A549 (cell line): ENCODE measurements at regions not wholly inside any gene's neighbourhood (a gene's known extent, or its start where the extent isn't known, plus 50 kb on each side); places are given as distances from the start of the nearest gene placed in this dataset.

ENCODE experiments used
- ATAC-seq, 2 experiments: fragments of 200-7000 bp in 1 of 2; fragments of >200 bp in 1 of 2; cut with Nextera tagmentation in 1 of 2; cut with Tn5 transposase in 1 of 2; 3 replicates each; pipeline versions ENCODE4 v1.8.0 to v1.9.1; 2018 to 2020; ENCODE audit warnings: mild to moderate bottlenecking in 1 of 2, moderate library complexity in 1 of 2
- CTCF ChIA-PET: fragments of 300-600 bp; sonication (Branson Sonifier 250); formaldehyde crosslinking; extraction: SDS; loops from one replicate; lab custom pipeline; 2021; ENCODE audit warnings: antibody characterized with exemption, inconsistent platforms; lab: Yijun Ruan, JAX
- POLR2A ChIA-PET: fragments of 350-600 bp; formaldehyde crosslinking; extraction: SDS; loops from one replicate; lab custom pipeline; 2021; ENCODE audit warnings: antibody characterized with exemption, inconsistent platforms; lab: Yijun Ruan, JAX
- DNase-seq, 2 experiments: peaks; one replicate each; pipeline versions ENCODE4 v3.0.0 to v3.0.0-alpha.2; 2011 to 2016; ENCODE audit warnings: low read depth in 1 of 2, low spot score in 1 of 2
- FAIRE-seq: peaks from 2 replicates; lab custom pipeline; 2011; peaks lifted over from hg19 to GRCh38; lab: Jason Lieb, UNC
- H3K27ac ChIP-seq, 2 experiments: fragments of >200 bp; sonication (Bioruptor Twin); formaldehyde crosslinking; 3 replicates each; pipeline ENCODE4 v1.5.1; 2016 to 2017
- H3K4me1 ChIP-seq: fragments of >200 bp; sonication (Bioruptor Twin); formaldehyde crosslinking; 3 replicates; pipeline ENCODE4 v1.6.1; 2016
- H3K4me2 ChIP-seq: fragments of >200 bp; sonication (Bioruptor Twin); formaldehyde crosslinking; 3 replicates; pipeline ENCODE4 v1.6.1; 2016
- H3K4me3 ChIP-seq: fragments of >200 bp; sonication (Bioruptor Twin); formaldehyde crosslinking; 3 replicates; pipeline ENCODE4 v1.5.1; 2016
- H3K9me3 ChIP-seq: fragments of >200 bp; sonication (Bioruptor Twin); formaldehyde crosslinking; 3 replicates; pipeline ENCODE4 v1.6.1; 2016
- CBX2 ChIP-seq: fragments of 200-600 bp; sonication (generic); IDR thresholded peaks from 2 replicates; pipeline ENCODE4 v1.6.1; 2016; ENCODE audit warnings: low read depth, mild to moderate bottlenecking, borderline replicate concordance
- CBX8 ChIP-seq: fragments of 200-600 bp; sonication (generic); IDR thresholded peaks from 2 replicates; pipeline ENCODE4 v1.6.1; 2016
- CEBPB ChIP-seq, 2 experiments: fragments of >200 bp in 1 of 2; sonication (Bioruptor Twin) in 1 of 2; formaldehyde crosslinking in 1 of 2; IDR thresholded peaks; 2 replicates each; pipeline ENCODE4 v1.6.1; 2012 to 2016
- EP300 ChIP-seq, 2 experiments: fragments of >200 bp; sonication (Bioruptor Twin); formaldehyde crosslinking; IDR thresholded peaks; 2 replicates in 1 of 2; 3 replicates in 1 of 2; pipeline ENCODE4 v1.6.1; 2016 to 2017
- ESRRA ChIP-seq: fragments of 150-350 bp; IDR thresholded peaks from 2 replicates; pipeline ENCODE4 v1.6.1; 2014; ENCODE audit warnings: mild to moderate bottlenecking, low read length, borderline replicate concordance
- FOSB ChIP-seq: fragments of 250-450 bp; sonication (Bioruptor Pico); IDR thresholded peaks from 2 replicates; pipeline ENCODE4 v1.5.0; 2020; ENCODE audit warnings: mild to moderate bottlenecking, moderate library complexity
- FOSL2 ChIP-seq, 2 experiments: fragments of 450-650 bp in 1 of 2; fragments of >200 bp in 1 of 2; sonication (Bioruptor Twin) in 1 of 2; formaldehyde crosslinking; IDR thresholded peaks; 2 replicates each; pipeline versions ENCODE4 v1.5.0 to v1.6.1; 2016 to 2020; ENCODE audit warnings: mild to moderate bottlenecking in 1 of 2, moderate library complexity in 1 of 2
- HOXB5 ChIP-seq: fragments of 250-450 bp; sonication (Bioruptor Pico); IDR thresholded peaks from 2 replicates; pipeline ENCODE4 v1.5.0; 2020; ENCODE audit warnings: mild to moderate bottlenecking, moderate library complexity
- JUN ChIP-seq, 2 experiments: fragments of >200 bp; sonication (Bioruptor Twin); formaldehyde crosslinking; IDR thresholded peaks; 2 replicates in 1 of 2; 3 replicates in 1 of 2; pipeline ENCODE4 v1.6.1; 2016 to 2017
- JUNB ChIP-seq: fragments of >200 bp; sonication (Bioruptor Twin); formaldehyde crosslinking; IDR thresholded peaks from 2 replicates; pipeline ENCODE4 v1.6.1; 2016
- NPAS2 ChIP-seq: fragments of 250-450 bp; sonication (Bioruptor Pico); IDR thresholded peaks from 2 replicates; pipeline ENCODE4 v1.8.0; 2022; ENCODE audit warnings: mild to moderate bottlenecking, moderate library complexity, borderline replicate concordance
- NR3C1 ChIP-seq: fragments of >200 bp; sonication (Bioruptor Twin); formaldehyde crosslinking; IDR thresholded peaks from 3 replicates; pipeline ENCODE4 v1.6.1; 2017
- POLR2AphosphoS2 ChIP-seq: conservative IDR thresholded peaks from 2 replicates; pipeline ENCODE4 v1.6.1; 2012; ENCODE audit warnings: low read length, improper control_type of control experiment, inconsistent platforms
- RAD21 ChIP-seq, 2 experiments: fragments of >200 bp in 1 of 2; sonication (Bioruptor Twin) in 1 of 2; formaldehyde crosslinking in 1 of 2; IDR thresholded peaks in 1 of 2; conservative IDR thresholded peaks in 1 of 2; 2 replicates in 1 of 2; 3 replicates in 1 of 2; pipeline ENCODE4 v1.6.1; 2012 to 2018; ENCODE audit warnings: inconsistent platforms in 1 of 2
- RFX5 ChIP-seq: fragments of 450-650 bp; IDR thresholded peaks from 2 replicates; pipeline ENCODE4 v1.7.1; 2014; ENCODE audit warnings: antibody characterized with exemption, mild to moderate bottlenecking, moderate library complexity
- TP53 ChIP-seq: fragments of 250-450 bp; sonication (Bioruptor Pico); IDR thresholded peaks from 2 replicates; pipeline ENCODE4 v1.5.0; 2021; ENCODE audit warnings: mild to moderate bottlenecking, moderate library complexity
- ZC3H11A ChIP-seq: fragments of 450-650 bp; IDR thresholded peaks from 2 replicates; pipeline ENCODE4 v1.6.1; 2014; ENCODE audit warnings: antibody characterized with exemption, mild to moderate bottlenecking
- ZFP36 ChIP-seq: fragments of 450-650 bp; IDR thresholded peaks from 2 replicates; pipeline ENCODE4 v1.6.1; 2014; ENCODE audit warnings: borderline replicate concordance; ENCODE audit not compliant: partially characterized antibody
- ZNF302 ChIP-seq: fragments of 250-450 bp; sonication (Bioruptor Pico); IDR thresholded peaks from 2 replicates; pipeline ENCODE4 v1.9.0; 2021; ENCODE audit warnings: inconsistent platforms, mild to moderate bottlenecking, moderate library complexity
- WGBS: methylation state at CpG from one replicate; pipeline ENCODE4 v1.1.6; 2017; ENCODE audit errors: missing lambda C conversion rate; 5-methylcytosine and 5-hydroxymethylcytosine counted together
- TF ChIP-seq, protein P1 (sequence below): fragments of >200 bp; sonication (Bioruptor Twin); formaldehyde crosslinking; IDR thresholded peaks from 2 replicates; pipeline ENCODE4 v1.6.1; 2016
- TF ChIP-seq, protein P2 (sequence below): fragments of >200 bp; sonication (Bioruptor Twin); formaldehyde crosslinking; IDR thresholded peaks from 3 replicates; pipeline ENCODE4 v1.6.1; 2016
- TF ChIP-seq, protein P3 (sequence below): IDR thresholded peaks from 2 replicates; pipeline ENCODE4 v1.6.1; 2012; ENCODE audit warnings: low read depth, borderline replicate concordance
- TF ChIP-seq, protein P4 (sequence below): fragments of 250-450 bp; sonication (Bioruptor Pico); IDR thresholded peaks from 2 replicates; pipeline ENCODE4 v1.5.0; 2021; ENCODE audit warnings: mild to moderate bottlenecking, moderate library complexity, borderline replicate concordance

DNA sequence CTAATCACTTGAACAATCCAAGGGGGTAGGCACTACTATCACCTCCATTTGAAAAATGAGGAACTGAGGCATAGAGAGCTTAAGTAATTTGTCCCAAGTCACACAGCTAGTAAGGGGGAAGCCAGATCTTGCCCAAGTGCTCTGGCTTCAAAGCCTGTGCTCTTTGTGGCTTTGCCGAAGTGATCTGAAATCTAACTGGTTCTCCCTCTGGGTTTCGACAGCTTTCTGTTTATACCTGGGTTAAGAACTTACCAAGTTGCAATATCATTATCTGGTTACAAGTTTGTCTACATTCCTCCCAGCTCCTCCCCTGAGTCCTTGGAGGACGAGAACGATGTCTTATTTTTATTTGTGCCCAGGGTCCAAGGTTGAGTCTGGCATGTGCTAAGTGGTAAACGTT is 125.3 kb upstream of the RAI2 start (continued):
- TF ChIP-seq, protein P1, sequence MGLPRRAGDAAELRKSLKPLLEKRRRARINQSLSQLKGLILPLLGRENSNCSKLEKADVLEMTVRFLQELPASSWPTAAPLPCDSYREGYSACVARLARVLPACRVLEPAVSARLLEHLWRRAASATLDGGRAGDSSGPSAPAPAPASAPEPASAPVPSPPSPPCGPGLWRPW, result no peak
- TF ChIP-seq, protein P2, sequence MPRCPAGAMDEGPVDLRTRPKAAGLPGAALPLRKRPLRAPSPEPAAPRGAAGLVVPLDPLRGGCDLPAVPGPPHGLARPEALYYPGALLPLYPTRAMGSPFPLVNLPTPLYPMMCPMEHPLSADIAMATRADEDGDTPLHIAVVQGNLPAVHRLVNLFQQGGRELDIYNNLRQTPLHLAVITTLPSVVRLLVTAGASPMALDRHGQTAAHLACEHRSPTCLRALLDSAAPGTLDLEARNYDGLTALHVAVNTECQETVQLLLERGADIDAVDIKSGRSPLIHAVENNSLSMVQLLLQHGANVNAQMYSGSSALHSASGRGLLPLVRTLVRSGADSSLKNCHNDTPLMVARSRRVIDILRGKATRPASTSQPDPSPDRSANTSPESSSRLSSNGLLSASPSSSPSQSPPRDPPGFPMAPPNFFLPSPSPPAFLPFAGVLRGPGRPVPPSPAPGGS, result no peak
- TF ChIP-seq, all 56 proteins: peak for 0

DNA sequence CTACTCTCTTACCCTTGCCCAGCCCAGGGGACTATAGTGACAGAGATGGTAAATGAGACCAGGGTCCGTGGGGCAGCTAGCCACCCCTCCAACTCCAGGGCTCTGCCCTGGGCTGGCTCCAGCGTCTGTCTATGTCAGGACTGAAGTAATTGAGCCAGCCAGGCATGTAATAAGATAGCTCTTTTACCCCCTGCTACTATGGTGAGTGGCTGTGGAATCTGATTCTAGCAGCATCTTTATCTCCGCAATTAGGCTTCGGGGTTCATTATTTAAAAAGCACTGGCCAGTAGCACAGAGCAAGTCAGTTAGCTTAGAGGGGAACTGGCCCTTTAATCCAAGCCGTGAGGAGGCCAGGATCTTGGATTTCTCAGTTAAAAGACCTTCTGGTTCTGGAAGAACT is 123.3 kb upstream of the RAI2 start:
- ChIA-PET POLR2A (no interaction called here), CTCF (no interaction called here)
- no peak overlapping the region for H3K27ac ChIP-seq
- no peaks in the 10 kb centered on the region for H3K9me3 ChIP-seq
- H3K4me2 ChIP-seq, result no peak overlapping the region
- TF ChIP-seq NPAS2 (CRISPR knock-in tag), result no peak
- TF ChIP-seq, protein P3, sequence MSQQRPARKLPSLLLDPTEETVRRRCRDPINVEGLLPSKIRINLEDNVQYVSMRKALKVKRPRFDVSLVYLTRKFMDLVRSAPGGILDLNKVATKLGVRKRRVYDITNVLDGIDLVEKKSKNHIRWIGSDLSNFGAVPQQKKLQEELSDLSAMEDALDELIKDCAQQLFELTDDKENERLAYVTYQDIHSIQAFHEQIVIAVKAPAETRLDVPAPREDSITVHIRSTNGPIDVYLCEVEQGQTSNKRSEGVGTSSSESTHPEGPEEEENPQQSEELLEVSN, result no peak
- no peak for TF ChIP-seq POLR2AphosphoS2
- no peak for TF ChIP-seq ZNF302 (CRISPR knock-in tag)
- TF ChIP-seq CBX8, result no peak
- TF ChIP-seq ZC3H11A, result no peak
- no peak for TF ChIP-seq CBX2
- TF ChIP-seq, protein P2, result no peak
- no peak for TF ChIP-seq CEBPB (IDR thresholded peaks at IDR 0.05)
- no peak for TF ChIP-seq JUN (IDR thresholded peaks at IDR 0.05)
- no peak for TF ChIP-seq JUNB
- no peak for TF ChIP-seq FOSB (CRISPR knock-in tag)
- no peak for TF ChIP-seq FOSL2 (IDR thresholded peaks at IDR 0.05)
- no peak for TF ChIP-seq FOSL2 (CRISPR knock-in tag; IDR thresholded peaks at IDR 0.05)
- TF ChIP-seq TP53 (CRISPR knock-in tag), result no peak
- TF ChIP-seq ZFP36, result no peak
- no peak for TF ChIP-seq RFX5
- no peak for FAIRE-seq
- 22% methylated on average over 4 of the region's 5 CpGs for WGBS
- no peak for ATAC-seq
- no peak for DNase-seq
- H3K4me1 ChIP-seq, result no peaks in the 10 kb centered on the region
- no peak overlapping the region for H3K4me3 ChIP-seq

DNA sequence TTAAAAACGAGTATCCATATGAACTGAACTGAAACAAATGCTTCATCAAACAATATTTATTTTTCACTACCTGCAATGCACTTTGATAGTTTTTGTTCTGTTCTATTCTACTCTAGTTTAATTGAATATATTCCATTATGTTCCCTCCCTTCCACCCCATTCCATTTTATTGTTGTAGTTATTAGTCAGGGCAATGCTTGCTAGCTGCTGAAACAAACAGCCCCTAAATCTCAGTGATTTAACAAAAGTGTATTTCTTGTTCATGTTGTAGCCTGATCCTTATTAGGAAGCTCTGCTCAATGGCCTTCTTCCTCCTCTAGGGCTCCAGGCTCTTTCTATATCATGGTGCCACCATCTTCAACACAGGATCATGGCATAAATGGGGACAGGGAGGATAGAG is 122.3 kb upstream of the RAI2 start:
- FAIRE-seq (no peak), DNase-seq (no peak), ATAC-seq (no peak)
- H3K27ac ChIP-seq, result no peak overlapping the region
- H3K9me3 ChIP-seq, result no peaks in the 10 kb centered on the region
- no peaks in the 10 kb centered on the region for H3K4me1 ChIP-seq
- no peak overlapping the region for H3K4me2 ChIP-seq
- no peak overlapping the region for H3K4me3 ChIP-seq
- ChIA-PET CTCF (no interaction called here), POLR2A (no interaction called here)
- TF ChIP-seq EP300 (IDR thresholded peaks at IDR 0.05) (no peak), ESRRA (no peak), RAD21 (conservative IDR thresholded peaks at IDR 0.05 in 1 of 2, IDR thresholded peaks at IDR 0.05 in 1 of 2) (no peak), HOXB5 (CRISPR knock-in tag) (no peak), NR3C1 (no peak), JUN (IDR thresholded peaks at IDR 0.05) (no peak)
- TF ChIP-seq, protein P4, sequence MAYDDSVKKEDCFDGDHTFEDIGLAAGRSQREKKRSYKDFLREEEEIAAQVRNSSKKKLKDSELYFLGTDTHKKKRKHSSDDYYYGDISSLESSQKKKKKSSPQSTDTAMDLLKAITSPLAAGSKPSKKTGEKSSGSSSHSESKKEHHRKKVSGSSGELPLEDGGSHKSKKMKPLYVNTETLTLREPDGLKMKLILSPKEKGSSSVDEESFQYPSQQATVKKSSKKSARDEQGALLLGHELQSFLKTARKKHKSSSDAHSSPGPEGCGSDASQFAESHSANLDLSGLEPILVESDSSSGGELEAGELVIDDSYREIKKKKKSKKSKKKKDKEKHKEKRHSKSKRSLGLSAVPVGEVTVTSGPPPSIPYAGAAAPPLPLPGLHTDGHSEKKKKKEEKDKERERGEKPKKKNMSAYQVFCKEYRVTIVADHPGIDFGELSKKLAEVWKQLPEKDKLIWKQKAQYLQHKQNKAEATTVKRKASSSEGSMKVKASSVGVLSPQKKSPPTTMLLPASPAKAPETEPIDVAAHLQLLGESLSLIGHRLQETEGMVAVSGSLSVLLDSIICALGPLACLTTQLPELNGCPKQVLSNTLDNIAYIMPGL (CRISPR knock-in tag), result no peak
- WGBS, result 0% methylated on average over 1 of the region's 1 CpG
